NOMO-1 treated with dmso at 0.1 percent for 144 hours (cell line): ENCODE measurements at regions not wholly inside any gene's neighbourhood (a gene's known extent, or its start where the extent isn't known, plus 50 kb on each side); places are given as distances from the start of the nearest gene placed in this dataset.
A peak's percentile ranks its signal among the peaks of the same experiment; 100 is the strongest.

ENCODE experiments used
- DNase-seq: peaks from one replicate; lab custom pipeline; 2025; ENCODE audit not compliant: unreplicated experiment; lab: John Stamatoyannopoulos, UW

DNA sequence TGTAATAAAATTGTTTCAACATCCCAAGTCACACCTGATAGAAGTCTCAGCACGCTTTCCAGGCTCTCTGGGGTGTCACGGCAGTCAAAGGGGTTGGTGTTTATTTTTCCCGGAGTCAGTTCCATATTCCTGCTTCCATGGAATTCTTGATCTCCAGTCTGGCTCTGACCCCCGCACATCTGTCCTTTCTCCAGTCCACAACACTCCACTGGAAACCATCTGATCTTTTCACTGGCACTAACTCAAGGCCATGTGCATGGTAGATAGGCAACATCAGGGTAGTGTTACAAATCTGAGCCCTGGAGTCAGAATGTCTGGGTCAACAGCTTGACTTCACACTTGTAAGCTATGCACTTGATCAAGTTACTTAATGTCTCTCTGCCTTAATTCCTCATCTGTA lies 176.2 kb downstream of the WDR11 start:
- DNase-seq: no peak

- peak; percentile 44 for DNase-seq
Observed at GRCh38 chr10:121032460-121032859, 181.3 kb downstream of the WDR11 start.

DNA sequence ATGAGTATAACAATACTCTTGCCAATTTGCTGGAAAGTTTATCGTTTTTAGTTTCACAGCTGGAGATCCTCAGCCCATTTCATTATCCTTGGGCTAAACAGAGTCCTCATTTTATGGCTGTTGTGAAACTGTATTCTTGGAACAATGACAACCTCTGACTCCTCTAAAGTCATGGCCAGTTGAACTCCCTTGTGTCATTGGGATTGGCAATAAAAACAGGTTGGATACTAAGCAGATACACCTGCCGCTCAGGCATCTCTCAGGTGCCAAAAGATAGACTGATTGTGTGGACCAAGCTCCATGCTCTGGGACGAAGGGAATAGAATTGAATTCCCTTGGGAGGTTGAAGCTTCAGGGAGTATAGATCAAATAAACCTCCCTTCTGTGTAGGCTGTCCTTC lies 182.2 kb downstream of the WDR11 start:
- no peak for DNase-seq

- no peak for DNase-seq
Observed at GRCh38 chr10:121036431-121036830, 185.3 kb downstream of the WDR11 start.

GRCh38 chr10:121041499-121041898 lies 190.3 kb downstream of the WDR11 start:
- DNase-seq: no peak

DNA sequence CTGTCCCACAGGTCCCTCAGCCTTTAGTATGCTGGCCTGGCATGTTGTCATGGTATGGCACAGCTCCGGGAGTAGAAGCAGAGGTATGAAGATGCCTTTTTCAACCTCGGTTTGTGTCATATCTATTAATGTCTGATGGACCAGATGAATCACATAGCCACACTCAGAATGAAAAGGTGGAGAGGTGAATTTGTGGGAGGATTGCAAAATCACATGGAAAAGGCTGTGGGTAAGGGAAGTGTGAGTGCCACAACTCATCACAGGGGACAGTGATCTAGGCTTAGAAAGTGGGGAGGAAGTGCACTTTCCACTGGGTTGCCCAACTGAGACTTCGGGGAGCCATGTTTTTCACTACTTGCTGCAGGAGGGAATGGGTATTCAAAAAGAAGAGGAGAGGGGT lies 190.7 kb downstream of the WDR11 start:
- no peak for DNase-seq

DNA sequence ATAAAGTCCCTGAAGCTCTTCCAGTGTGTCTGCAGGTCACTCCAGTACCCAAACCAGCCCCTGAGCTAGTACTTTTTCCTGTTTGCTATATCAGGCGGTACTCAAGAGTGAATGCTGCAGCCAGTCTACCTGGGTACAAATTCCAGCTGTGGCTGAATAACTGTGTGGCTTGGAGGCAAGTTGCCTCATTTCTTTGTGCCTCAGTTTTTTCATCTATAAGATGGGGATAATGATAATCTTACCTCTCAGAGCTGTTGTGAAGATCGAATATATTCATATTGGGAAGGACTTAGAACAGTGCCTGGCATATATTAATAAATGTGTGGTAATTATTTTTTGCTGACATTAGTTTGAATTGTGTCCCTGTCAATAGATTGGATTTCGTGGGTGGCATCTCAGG lies 191.2 kb downstream of the WDR11 start:
- no peak for DNase-seq

DNA sequence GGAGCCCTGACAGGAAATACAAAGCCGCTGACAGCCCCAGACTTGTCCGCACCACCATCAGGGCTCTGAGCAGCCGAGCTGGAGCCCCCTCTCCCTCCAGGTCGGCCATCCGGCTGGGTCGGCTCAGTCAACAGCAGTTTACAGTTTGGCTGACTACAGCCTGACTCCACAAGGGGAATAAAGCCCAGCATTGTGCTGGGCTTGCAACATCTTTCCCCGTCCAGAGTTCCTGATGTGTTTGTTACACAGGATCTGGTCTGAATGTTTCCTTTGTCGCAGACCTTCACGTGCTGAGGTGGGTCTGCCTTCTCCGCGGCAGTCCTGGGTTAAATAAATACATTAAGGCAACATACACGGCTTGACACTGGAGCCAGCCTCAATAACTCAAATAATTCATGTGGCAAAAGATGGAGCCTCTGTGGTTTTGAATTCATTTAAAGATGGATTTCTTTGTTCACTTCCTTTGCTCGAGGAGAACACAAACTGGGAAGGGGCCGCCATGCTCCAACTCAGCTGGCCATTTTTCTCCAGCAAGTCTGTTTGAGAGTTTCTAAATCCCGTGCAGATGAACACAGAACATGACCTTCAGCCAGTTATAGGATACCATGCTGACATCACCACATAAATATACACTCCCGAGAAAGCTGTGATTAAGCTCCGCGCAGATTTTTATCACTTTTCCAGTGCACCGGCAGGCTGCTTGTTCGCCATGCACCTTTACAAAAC lies 192.1 kb downstream of the WDR11 start:
- no peak for DNase-seq

- DNase-seq: no peak
Observed at GRCh38 chr10:121048749-121049148, 197.6 kb downstream of the WDR11 start.

DNA sequence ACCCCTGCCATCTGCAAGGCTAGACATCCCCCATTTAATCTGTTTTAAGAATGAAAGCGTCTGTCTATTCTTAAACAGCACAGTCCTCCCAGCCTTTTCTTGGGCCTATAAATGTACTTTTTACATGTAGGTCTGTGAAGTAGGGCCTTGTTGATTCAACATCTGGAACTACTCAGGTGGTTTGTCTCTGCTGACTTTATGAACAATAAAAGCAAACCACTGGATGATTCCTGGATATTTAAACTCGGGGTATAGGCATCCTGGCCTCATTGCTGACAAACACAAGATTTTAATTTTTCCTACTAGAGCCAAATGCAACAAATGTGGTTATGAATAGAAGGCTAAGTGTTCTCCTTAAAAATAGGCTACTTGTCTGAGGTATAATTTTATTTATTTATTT lies 198.3 kb downstream of the WDR11 start:
- no peak for DNase-seq

GRCh38 chr10:121049923-121050322 lies 198.8 kb downstream of the WDR11 start:
- no peak for DNase-seq

GRCh38 chr10:121051171-121051570 lies 200.0 kb downstream of the WDR11 start:
- DNase-seq: no peak

DNA sequence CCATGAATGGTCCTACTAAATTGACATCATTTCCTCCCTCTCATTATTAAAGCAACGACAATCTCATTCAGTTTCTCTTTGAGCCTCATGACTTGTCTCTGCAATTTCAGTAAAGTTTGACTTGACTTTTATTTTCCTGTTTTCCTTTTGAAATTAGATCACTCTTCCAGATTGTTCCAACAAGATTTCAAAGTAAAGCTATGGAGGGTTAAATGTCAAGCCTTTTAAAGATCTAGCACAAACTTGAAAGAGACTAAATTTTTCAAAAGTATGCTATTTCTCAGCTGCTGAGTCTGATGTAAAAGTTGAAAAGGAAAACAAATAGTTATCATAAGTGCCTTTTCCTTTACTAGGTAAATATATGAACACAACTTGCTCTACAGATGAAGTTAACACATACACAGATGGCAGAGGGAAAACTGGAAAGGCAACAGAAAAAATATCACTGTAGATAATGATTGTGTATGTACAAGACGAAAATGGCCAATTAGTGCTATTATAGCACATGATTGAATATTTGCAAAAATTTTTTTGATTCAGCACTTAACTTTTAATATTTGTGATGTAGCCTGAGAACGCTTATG lies 200.6 kb downstream of the WDR11 start:
- DNase-seq: no peak

DNA sequence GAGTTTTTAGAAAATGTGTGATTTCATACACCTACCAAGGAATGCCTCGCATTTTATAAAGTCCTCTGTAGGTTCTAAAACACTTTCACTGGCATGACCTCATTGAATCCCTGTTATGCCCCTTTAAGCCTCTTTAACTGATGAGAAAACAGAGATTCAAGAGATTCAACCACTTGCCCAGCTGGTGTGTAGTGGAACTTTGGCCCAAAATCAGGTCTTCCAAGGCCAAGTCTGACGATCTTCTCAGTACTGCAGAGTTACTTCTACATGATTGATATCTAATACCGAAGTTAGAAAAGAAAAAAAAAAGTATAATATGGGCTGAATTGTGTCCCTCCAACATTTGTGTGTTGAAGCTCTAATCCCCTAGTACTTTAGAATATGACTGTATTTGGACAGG lies 202.0 kb downstream of the WDR11 start:
- DNase-seq: no peak

- no peak for DNase-seq
Observed at GRCh38 chr10:121054874-121055273, 203.7 kb downstream of the WDR11 start.

- no peak for DNase-seq
Observed at GRCh38 chr10:121057269-121057668, 206.1 kb downstream of the WDR11 start.

GRCh38 chr10:121058082-121058481 lies 206.9 kb downstream of the WDR11 start:
- DNase-seq: no peak

GRCh38 chr10:121059351-121059750 lies 208.2 kb downstream of the WDR11 start:
- DNase-seq: no peak

DNA sequence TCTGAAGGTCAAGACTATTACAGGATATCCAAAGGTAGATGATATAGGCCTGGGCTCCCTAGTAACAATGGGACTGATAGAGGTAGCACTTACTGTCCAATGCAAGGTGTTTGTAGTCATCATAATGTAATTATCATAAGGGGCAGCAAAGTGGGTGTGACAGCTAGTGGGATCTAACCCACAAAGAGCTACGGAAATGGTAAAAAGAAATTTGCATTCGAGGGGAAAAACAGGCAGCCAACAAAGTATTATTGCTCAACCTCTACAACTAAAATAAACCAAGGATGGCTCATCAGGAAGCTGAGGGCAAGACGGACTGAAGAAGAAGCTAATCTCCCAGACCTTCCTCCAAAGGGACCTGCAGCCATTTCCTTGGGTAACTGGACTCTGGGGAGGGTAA lies 211.0 kb downstream of the WDR11 start:
- peak; percentile 44 for DNase-seq

- no peak for DNase-seq
Observed at GRCh38 chr10:121063744-121064143, 212.6 kb downstream of the WDR11 start.

DNA sequence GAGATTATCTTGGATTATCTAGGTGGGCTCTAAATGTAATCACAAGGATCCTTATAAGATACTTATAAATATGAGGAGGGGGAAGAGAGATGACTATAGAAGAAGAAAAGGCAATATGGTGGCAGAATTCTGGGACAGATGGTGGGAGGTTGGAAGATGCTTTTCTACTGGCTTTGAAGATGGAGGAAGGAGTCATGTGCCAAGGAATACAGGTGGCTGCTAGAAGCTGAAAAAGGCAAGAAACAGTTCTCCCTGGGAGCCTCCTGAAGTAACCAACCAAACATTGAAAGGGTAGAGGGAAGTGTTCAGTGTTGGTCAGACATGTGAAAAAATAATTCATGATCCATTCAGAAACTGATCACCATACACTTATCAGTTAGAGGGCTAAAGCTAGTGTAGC lies 213.3 kb downstream of the WDR11 start:
- DNase-seq: no peak

GRCh38 chr10:121065330-121065729 lies 214.2 kb downstream of the WDR11 start:
- no peak for DNase-seq
